GM18867 (cell line): ENCODE measurements at regions not wholly inside any gene's neighbourhood (a gene's known extent, or its start where the extent isn't known, plus 50 kb on each side); places are given as distances from the start of the nearest gene placed in this dataset.
"Not testable (repeated sequence)": the region's sequence is repeated elsewhere in the genome, so short reads cannot be mapped to it uniquely, and the experiment has no call there.

Experiments used
- ATAC-seq: cut with Tn5 transposase; IDR thresholded peaks from one replicate; pipeline ENCODE4 v1.9.1; 2021; ENCODE audit warnings: mild to moderate bottlenecking, moderate library complexity; ENCODE audit not compliant: unreplicated experiment

DNA sequence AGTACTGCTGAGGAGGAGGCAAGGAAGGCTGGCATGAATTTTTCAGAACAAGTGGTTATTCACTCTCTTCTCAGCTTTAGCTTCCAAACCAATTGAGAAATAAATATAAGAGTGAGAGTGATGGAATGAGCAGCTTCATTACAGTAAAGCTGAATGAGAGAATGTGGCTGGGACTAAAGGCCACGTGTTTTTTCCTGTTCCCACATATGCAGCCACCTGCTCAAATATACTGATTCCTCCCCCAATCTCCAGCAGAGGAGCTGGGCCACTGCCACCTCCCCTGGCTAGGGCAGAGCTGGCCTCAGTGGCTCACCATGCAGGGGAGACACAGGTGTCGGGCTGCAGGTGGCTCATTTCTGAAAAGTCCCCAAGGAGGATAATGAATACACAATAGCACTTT lies 1505.3 kb upstream of the WWC1 start:
- no peak for ATAC-seq

DNA sequence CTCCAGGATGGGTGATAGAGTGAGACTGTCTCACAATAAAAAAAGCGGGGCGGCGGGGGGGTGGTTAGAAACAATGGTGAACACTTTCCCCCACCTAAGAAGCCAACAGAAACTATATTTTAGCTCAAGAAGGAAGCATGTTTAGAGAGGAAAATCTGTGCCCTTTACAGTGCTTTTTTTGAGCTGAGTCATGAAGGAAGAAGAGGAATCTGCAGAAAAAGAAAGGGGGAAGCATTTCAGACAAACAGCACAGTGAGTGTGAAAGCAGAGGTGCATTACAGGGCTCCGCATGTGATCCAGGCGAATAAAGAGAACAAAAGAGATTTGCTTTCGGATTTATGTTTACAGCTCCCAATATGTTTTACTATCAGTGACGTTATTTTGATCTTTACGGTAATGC lies 1504.6 kb upstream of the WWC1 start:
- no peak for ATAC-seq

DNA sequence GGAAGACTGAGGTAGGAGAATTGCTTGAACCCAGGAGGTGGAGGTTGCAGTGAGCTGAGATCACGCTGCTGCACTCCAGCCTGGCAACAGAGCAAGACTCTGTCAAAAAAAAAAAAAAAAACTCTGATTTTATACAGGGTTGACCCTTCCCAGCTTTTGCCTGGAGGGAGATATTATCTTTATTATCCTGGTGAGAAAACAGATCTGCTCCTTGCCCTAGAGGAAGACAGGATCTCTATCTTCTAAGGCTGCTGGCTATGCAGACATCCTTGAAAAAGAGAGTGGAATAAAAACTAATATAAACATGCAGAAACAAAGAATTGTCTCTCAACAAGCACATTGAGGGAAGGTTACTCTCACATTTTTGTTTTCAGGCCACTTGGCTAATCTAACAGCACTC lies 1503.4 kb upstream of the WWC1 start:
- ATAC-seq = no peak

DNA sequence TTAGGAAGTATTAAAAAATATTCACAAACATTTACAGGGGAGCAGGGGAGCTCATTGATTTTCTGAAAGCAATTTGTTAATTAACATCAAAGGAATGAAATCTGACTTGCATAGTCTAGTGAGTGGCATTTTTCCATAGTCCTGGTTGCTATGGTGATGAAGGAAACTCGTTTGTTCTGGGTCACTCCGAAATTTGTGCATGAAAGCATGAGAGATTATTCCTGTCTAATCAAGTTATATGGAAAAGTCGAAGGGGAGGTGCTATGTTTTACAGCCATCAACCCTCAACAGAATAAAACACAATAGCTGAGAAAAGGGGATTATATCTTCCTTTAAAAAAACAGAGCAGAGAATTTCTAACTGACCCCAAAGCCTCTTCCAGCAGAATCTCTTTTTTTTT lies 1495.7 kb upstream of the WWC1 start:
- no peak for ATAC-seq

DNA sequence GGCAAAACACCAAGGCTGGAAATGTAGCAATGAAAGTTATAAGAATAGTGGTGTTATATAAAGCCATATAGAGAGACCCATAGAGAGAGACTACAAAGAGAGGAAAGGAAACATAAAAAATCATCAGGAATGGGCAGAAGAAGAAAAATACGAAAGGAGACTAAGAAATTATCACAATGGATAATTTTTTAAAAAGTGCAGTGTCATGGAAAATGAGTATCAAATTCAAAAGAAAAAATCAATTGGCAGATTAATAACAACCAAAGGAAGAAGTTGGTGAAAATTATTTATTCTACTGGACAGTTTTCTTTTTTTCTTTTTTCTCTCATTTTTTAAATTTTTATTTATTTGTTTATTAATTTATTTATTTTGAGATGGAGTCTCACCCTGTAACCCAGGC lies 1488.4 kb upstream of the WWC1 start:
- no peak for ATAC-seq

DNA sequence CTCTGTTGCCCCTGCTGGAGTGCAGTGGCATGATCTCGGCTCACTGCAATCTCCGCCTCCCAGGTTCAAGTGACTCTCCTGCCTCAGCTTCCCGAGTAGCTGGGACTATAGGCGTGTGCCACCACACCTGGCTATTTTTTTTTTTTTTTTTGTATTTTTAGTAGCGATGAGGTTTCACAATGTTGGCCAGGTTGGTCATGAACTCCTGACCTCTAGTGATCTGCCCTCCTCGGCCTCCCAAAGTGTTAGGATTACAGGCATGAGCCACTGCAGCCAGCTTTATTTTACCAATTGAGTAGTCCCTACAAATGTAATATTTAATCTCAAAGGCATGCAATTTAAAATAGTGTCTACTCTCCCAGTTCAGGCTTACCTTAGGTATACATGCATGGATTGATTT lies 1487.2 kb upstream of the WWC1 start:
- ATAC-seq = not testable (repeated sequence)

DNA sequence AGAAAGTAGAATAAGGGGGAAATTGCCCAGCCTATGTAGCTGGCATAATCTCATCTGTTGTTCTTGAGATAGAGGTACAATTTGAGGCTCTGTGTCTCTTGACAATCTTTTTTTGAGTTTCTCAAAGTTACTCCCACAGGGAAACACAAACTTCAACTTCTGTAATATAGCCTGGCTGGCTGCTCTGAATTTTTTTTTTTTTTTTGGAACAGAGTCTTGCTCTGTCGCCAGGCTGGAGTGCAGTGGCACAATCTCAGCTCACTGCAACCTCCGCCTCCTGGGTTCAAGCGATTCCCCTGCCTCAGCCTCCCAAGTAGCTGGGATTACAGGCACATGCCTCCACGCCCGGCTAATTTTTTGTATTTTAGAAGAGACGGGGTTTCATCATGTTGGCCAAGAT lies 1486.8 kb upstream of the WWC1 start:
- not testable (repeated sequence) for ATAC-seq

DNA sequence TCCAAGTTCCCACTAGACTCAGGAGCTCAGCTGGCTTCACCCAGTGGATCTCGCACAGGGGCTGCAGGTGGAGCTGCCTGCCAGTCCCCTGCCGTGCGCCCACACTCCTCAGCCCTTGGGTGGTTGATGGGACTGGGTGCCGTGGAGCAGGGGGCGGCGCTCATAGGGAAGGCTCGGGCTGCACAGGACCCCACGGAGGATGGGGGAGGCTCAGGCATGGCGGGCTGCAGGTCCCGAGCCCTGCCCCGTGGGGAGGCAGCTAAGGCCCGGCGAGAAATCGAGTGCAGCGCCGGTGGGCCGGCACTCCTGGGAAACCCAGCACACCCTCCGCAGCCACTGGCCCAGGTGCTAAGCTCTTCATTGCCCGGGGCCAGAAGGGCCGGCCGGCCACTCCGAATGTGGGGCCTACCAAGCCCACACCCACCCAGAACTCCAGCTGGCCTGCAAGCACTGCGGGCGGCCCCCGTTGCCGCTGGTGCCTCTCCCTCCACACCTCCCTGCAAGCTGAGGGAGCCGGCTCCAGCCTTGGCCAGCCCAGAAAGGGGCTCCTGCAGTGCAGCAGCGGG lies 1481.3 kb upstream of the WWC1 start:
- ATAC-seq = not testable (repeated sequence)

DNA sequence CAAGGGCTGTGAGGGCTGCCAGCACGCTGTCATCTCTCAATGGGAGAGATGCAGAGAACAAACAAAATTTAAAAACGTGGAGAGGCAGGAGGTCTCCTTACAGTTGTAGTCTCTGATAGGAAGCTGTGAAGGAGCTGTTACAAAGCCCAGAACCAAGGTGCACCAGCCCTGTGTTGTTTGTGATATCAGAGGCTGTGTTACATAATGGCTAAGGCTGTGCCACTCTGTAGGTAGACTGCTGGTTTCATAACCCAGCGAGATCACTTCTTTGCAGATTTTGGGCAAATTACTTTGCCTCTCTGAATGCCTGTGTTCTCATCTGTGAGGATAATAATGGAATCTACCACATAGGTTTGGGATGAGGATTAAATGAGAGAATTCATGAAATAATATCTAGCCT lies 1480.7 kb upstream of the WWC1 start:
- ATAC-seq = no peak

DNA sequence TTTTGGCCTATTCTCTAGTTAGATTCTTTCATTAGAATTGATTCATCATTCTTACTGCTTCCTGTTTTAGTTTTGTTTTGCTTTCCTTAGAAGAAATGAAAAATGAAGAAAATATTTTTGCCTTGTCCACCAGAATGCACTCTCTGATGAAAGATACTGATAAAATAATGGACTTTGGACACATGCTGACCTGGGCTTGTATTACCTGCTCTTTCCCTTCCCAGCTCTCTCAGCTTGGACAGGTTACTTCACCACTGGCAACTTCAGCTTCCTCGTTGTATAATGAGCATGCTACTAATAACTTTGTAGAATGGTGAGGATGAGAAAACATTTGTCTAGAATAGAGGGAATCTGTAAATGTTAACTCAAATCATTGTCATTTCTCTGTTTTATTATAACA lies 1468.1 kb upstream of the WWC1 start:
- ATAC-seq = no peak

DNA sequence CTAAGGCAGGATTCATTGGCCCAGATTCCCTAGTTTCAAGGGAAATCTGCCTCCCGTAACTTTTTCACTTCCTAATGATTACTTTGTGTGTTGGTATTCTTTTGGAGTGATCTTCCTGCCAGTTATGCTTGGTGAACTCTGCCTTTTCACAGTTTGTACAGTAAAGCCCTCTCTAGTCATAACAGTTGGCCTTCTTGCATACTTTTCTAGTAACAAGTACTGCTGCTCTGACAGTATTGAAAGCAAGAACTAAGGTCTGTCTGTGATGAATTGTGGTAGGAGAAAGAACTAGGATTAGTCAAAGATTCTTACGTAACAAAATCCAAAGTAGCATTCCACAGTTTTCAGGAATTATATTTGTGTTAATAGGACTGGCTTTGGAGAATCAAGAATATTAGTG lies 1457.2 kb upstream of the WWC1 start:
- no peak for ATAC-seq

DNA sequence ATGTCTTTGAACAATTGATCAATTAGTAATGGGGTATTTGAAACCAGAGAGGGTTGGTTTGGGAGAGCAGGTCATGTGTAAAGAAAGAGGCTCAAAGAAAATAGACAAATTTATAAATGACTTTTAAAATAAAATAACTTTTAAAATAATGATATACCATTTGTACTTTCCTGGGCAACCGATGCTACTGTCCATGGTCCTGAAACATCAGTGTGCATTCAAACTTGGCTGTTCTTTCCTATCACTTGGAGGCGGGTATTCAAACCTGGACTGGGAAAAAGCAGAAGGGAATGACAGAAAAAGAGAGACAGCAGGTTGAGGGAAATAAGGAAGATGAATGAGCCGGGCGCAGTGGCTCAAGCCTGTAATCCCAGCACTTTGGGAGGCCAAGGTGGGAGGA lies 1446.4 kb upstream of the WWC1 start:
- no peak for ATAC-seq

DNA sequence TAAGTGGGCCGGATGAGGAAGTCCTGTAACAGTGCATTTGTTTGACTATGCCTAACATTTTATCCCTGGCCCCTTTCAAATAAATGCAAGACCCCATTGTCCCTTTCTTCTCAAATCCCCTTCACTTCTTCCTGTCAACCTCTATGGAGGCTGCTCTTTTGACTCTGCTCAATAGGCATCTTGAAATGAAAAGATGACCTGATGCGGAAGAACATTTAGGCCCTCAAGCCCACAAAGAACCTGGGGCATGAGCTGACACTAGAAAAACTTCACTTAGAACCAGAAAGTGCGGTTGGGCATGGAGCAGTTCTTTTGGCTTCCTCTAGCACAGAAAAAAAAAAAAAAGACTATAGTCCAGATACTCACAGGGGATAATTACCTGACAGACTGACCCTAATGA lies 1434.7 kb upstream of the WWC1 start:
- ATAC-seq = no peak

DNA sequence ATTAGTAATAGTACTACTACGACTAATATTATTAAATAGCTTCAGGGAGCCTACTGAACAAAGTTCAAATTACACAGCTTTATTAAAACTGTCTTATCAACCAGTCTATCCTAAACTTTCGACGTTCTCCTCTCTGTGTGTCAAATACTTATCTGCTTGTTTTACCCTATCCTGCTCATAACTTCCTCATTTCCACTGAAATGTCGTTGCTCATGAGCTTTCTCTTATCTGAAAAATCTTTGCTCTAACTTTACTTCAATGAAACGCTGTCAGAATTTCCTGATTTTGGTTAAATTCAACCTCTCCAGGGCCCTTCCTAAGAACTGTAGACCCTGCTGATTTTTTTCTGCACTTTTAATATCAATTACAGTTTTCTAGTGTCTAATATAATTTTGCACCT lies 1431.0 kb upstream of the WWC1 start:
- ATAC-seq = no peak

DNA sequence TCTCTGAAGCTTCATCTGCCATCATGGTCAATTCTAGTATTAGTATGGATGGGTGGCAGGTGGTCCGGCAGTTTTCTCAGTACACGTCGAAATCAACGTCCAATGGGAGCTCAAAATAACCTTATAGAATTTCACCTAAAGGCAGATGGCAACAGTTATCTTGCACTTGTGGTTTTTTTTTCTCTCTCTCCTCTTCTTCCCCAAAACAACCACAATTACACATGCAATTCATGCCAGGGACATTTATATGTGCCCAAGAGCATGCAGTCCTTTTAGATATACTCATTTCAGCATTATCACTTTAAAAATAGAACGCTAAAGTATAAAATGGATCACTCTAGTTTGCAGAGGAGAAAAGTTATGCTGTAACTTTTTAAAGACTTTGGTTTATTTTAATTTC lies 1428.9 kb upstream of the WWC1 start:
- ATAC-seq = no peak

DNA sequence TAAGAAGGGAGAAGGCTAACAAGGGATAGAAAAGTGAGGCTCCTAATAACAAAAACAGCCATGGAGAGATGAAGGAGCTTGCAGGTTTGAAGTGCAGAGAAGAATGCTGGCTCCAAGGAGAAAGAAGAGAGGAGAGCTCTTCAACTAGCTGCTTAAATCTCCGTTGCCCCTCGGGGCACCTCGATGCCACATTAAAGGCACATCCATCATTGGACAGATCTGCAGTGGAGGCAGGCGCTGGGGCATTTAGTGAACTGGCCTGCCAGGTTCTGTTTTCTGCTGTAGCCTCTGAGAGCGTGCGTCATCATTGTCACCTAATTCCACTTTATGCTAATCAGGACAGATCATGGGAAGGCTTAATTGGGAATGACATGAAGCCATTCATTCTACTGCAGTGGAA lies 1426.2 kb upstream of the WWC1 start:
- ATAC-seq = no peak

DNA sequence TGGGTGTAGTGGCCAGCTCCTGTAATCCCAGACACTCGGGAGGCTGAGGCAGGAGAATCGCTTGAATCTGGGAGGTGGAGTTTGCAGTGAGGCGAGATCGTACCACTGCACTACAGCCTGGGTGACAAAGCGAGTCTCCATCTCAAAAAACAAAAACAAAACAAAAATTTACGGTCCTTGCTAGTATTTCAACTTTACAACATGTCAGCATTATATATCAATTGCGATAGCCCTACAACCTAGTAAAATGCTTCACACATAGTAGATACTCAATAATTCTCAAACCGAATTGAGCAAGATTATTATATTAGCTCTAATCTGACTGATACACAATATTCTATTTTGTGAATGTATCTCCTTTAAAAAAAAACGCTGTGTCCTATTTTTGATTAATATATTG lies 1411.0 kb upstream of the WWC1 start:
- no peak for ATAC-seq

DNA sequence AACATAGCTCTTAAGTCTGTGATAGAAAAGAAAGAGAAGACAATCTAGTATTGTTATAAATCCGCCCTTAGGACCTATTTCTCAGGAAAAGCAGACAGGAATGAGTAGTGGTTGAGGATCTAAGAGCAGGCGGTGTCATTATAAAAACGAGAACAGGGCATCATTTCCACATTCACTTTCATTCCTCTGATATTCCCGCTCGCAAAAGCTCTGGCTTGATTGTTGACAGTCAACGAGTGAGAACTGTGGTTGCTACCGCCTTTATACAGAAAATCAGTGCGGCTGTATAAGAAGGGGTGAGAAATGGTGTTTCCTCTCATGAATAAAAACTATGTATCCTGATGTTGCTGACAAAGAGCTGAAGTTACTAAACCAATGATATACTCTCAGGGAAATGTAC lies 1409.6 kb upstream of the WWC1 start:
- ATAC-seq = no peak

DNA sequence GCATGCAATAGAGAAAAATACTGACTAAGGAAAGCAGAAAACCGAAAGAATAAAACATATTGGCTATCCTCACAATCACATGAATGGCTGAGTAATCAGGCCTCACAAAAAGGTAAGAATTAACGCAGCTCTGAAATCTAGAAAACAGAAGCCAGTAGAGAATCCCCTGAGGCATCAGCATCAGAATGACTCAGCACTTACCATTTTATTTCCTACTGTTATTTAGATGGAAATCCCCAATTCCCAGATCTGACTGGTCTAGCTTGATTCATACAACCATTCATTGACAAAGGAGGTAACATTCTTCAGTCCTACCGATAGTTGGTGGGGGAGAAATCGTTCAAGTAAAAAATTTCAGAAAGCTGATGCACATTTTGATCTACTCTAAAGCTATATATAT lies 1408.4 kb upstream of the WWC1 start:
- ATAC-seq = no peak

DNA sequence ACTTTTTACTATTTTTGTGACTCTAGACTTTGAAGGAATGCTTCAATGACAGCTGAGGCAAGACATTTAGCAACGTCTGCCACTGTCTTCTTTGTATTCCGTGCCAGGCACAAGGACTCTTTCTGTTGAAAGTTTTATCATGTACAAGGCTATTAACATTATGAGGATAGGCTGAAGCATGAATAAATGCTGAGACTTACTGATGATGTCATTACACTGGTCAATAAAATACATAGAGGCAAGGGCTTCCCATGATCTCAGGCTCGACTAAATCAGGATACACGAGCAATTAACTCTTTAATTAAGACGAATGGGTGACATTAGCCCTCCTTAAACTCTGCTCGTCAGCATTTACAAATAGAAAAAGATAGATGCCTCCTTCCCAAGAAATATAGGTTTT lies 1393.3 kb upstream of the WWC1 start:
- ATAC-seq = no peak

DNA sequence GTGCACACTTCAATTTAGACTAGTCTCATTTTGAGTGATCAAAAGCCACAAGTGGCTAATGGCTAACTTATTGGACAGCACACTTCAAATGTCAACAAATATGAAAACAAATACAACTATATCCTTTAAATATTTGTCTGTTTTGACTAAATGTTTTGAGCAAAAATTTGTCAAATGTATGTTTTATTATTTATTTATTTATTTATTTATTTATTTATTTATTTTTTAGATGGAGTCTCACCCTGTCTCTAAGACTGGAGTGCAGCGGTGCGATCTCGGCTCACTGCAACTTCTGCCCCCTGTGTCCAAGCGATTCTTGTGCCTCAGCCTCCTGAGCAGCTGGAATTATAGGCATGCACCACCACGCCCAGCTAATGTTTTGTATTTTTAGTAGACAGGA lies 1392.1 kb upstream of the WWC1 start:
- no peak for ATAC-seq

DNA sequence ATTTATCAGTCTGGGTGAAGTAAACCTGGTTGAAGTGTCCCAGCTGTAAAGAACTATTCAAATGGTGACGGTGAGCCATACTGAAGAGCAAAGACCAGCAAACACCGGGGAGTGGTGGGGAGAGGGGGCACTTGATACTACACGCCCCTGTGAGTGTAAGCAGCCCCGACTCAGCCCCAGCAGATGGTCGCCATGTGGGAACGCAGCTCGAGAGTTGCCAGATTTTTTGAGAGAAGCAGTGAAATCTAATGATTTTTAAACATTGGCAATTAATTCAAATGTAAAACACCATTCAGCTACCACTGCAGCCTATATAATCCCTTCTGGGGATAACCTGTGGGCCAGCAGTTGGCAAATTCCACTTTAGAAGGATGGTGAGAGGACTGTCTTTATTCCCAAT lies 1386.9 kb upstream of the WWC1 start:
- no peak for ATAC-seq

DNA sequence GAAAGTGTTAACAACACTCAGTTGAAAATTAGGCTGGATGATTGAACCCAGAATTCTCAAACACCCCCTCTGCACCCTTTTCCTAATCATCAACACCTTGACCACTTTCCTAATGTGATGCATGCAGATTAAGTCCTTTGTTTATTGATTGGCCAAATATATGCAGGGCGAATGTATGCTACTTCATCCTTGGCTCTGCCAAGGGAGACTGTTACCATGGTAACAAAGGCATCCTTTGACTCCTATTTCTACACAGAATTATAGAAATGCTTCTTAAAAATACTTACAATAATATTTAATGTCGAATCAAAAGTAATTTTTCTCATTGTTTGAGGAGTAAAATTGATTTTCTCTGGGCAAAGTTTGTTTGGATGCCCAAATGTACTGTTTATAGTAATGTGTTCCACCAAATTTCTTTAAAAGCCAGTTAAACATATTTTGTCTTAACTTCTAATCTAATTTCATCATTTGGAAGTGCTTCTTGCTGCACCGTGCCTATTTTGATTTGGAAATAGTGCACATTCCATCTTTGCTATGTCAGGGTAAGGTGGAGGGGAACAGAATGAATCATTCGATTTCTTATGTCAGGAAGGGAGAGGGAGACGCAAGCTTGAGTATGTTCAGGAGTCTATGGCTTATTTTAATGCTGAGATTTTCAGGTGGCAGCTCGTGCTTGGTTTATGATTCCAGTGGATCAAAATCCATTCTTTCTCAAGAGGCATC lies 1384.3 kb upstream of the WWC1 start:
- ATAC-seq = no peak
